ENCODE measurements at regions not wholly inside any gene's neighbourhood (a gene's known extent, or its start where the extent isn't known, plus 50 kb on each side); places are given as distances from the start of the nearest gene placed in this dataset.

DNA sequence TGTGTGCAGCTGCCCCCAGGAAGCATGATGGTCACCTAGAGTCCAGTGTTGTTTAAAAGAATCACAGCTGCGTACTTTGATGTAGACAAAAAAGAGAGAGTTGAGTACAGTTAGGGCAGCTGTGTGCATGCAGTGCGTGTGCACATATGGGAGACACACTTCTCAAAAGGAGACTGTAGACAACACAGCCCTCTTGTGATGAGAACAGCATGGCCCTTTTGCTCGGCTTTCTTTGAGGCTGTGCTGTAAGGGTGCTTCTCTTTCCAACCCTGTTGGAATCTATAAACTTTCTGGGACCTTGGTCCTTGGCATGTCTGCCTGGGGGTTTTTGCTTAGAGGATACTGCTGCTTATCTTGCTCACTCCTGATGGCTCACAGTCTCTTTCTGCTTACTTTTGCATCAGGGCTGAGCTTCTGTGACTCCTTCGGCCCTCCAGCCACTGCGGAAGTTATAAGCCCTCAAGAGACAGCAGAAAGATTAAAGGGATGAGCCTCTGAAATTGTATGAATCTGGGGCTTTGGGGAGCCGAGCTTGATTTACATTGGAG, 102.9 kb downstream of the DYRK2 start:
- TF ChIP-seq CTCF (IDR thresholded peaks at IDR 0.05; ENCODE audit: insufficient read depth, low read depth, low read length) (no peak), EZH2 (IDR thresholded peaks at IDR 0.05; ENCODE audit: insufficient read depth, low read length) (no peak)
